ENCODE measurements at regions not wholly inside any gene's neighbourhood (a gene's known extent, or its start where the extent isn't known, plus 50 kb on each side); places are given as distances from the start of the nearest gene placed in this dataset.

GRCh38 chr5:28788954-28789353 is 1750.6 kb upstream of the CDH9 start:
- DNase-seq (ENCODE audit: low spot score) = no peak

GRCh38 chr5:28780083-28780692 is 1741.8 kb upstream of the CDH9 start:
- DNase-seq (ENCODE audit: low spot score) = no peak

- no peak for DNase-seq (ENCODE audit: low spot score)
Measured at GRCh38 chr5:28779161-28779754, 1740.9 kb upstream of the CDH9 start.

GRCh38 chr5:28770307-28770706 is 1731.9 kb upstream of the CDH9 start:
- no peak for DNase-seq (ENCODE audit: low spot score)

GRCh38 chr5:28766565-28767158 is 1728.3 kb upstream of the CDH9 start:
- peak; percentile 11 for DNase-seq (ENCODE audit: low spot score)

GRCh38 chr5:28751396-28751795 is 1713.0 kb upstream of the CDH9 start:
- no peak for DNase-seq (ENCODE audit: low spot score)

GRCh38 chr5:28750251-28750650 is 1711.9 kb upstream of the CDH9 start:
- DNase-seq (ENCODE audit: low spot score) = no peak

GRCh38 chr5:28748446-28748845 is 1710.1 kb upstream of the CDH9 start:
- DNase-seq (ENCODE audit: low spot score) = no peak

GRCh38 chr5:28743716-28744110 is 1705.3 kb upstream of the CDH9 start:
- DNase-seq (ENCODE audit: low spot score) = no peak

- no peak for DNase-seq (ENCODE audit: low spot score)
Measured at GRCh38 chr5:28743025-28743715, 1704.8 kb upstream of the CDH9 start.

- no peak for DNase-seq (ENCODE audit: low spot score)
Measured at GRCh38 chr5:28737682-28738081, 1699.3 kb upstream of the CDH9 start.

GRCh38 chr5:28737222-28737621 is 1698.8 kb upstream of the CDH9 start:
- DNase-seq (ENCODE audit: low spot score) = no peak

GRCh38 chr5:28734396-28734795 is 1696.0 kb upstream of the CDH9 start:
- DNase-seq (ENCODE audit: low spot score) = no peak

GRCh38 chr5:28729067-28729466 is 1690.7 kb upstream of the CDH9 start:
- DNase-seq (ENCODE audit: low spot score) = no peak

GRCh38 chr5:28726815-28727214 is 1688.4 kb upstream of the CDH9 start:
- no peak for DNase-seq (ENCODE audit: low spot score)

- DNase-seq (ENCODE audit: low spot score) = no peak
Measured at GRCh38 chr5:28725001-28725400, 1686.6 kb upstream of the CDH9 start.

- no peak for DNase-seq (ENCODE audit: low spot score)
Measured at GRCh38 chr5:28714907-28715698, 1676.7 kb upstream of the CDH9 start.

GRCh38 chr5:28710360-28710759 is 1672.0 kb upstream of the CDH9 start:
- DNase-seq (ENCODE audit: low spot score) = no peak

GRCh38 chr5:28708472-28708871 is 1670.1 kb upstream of the CDH9 start:
- DNase-seq (ENCODE audit: low spot score) = no peak

- no peak for DNase-seq (ENCODE audit: low spot score)
Measured at GRCh38 chr5:28707706-28708105, 1669.3 kb upstream of the CDH9 start.

- no peak for DNase-seq (ENCODE audit: low spot score)
Measured at GRCh38 chr5:28703651-28704260, 1665.4 kb upstream of the CDH9 start.

- DNase-seq (ENCODE audit: low spot score) = no peak
Measured at GRCh38 chr5:28691526-28691925, 1653.1 kb upstream of the CDH9 start.
